Muscle of leg (tissue), 3 donors: ENCODE measurements at regions not wholly inside any gene's neighbourhood (a gene's known extent, or its start where the extent isn't known, plus 50 kb on each side); places are given as distances from the start of the nearest gene placed in this dataset.

Source experiments
- DNase-seq: peaks from one replicate; pipeline ENCODE4 v3.0.0; 2013
- H3K27ac ChIP-seq: one replicate; pipeline ENCODE4 v1.5.1; 2013; ENCODE audit warnings: mild to moderate bottlenecking, low read length, control low read depth
- H3K27me3 ChIP-seq: one replicate; pipeline ENCODE4 v1.6.1; 2013; ENCODE audit warnings: low read length; ENCODE audit not compliant: control insufficient read depth, insufficient read depth
- H3K36me3 ChIP-seq: one replicate; pipeline ENCODE4 v1.6.1; 2013; ENCODE audit warnings: low read length; ENCODE audit not compliant: control insufficient read depth, insufficient read depth
- H3K4me1 ChIP-seq: one replicate; pipeline ENCODE4 v1.6.1; 2013; ENCODE audit warnings: low read length; ENCODE audit not compliant: control insufficient read depth, insufficient read depth
- H3K4me3 ChIP-seq: one replicate; pipeline ENCODE4 v1.5.1; 2013; ENCODE audit warnings: low read length, control low read depth
- H3K9me3 ChIP-seq: replicated peaks from 2 replicates; pipeline ENCODE4 v1.6.1; 2013; ENCODE audit warnings: low read depth, low read length; ENCODE audit not compliant: control insufficient read depth
- WGBS: methylation state at CpG from one replicate; pipeline ENCODE4 v1.1.5; 2013; ENCODE audit warnings: missing lambda C conversion rate; ENCODE audit not compliant: insufficient coverage; 5-methylcytosine and 5-hydroxymethylcytosine counted together

GRCh38 chr9:119802133-119802532 lies 432.9 kb upstream of the BRINP1 start:
- Histone ChIP-seq H3K27ac (no peak overlapping the region), H3K4me3 (no peak overlapping the region)

DNA sequence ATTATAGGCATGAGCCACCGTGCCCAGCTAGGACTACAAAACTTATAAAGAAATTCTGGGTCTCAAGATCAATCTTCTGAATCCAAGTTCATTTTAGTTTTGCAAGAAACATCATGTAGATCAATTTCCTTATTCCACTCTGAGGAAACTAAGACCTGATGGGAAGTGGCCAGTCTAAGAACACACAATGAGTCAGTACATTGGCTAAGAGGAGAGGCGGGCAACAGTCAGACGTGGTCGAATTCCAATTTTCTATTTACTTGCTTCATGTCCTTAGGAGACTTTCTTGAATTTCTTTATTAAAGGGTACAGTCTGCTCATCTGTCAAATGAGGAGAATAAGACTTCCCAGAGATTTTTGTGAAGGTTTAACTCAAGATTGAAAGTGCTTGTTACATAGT lies 432.1 kb upstream of the BRINP1 start:
- no peaks in the 10 kb centered on the region for H3K36me3 ChIP-seq
- DNase-seq: no peak
- H3K27ac ChIP-seq: no peak overlapping the region
- no peak overlapping the region for H3K4me3 ChIP-seq
- no CpG with 5 or more reads among the region's 4 CpGs for WGBS
- H3K27me3 ChIP-seq: no peaks in the 10 kb centered on the region
- H3K4me1 ChIP-seq: no peaks in the 10 kb centered on the region
- H3K9me3 ChIP-seq: no peaks in the 10 kb centered on the region

More at GRCh38 chr9:119802133-119802532, 432.9 kb upstream of the BRINP1 start:
- WGBS: 6% methylated on average over 2 of the region's 3 CpGs
- DNase-seq: no peak
- no peaks in the 10 kb centered on the region for H3K27me3 ChIP-seq
- no peaks in the 10 kb centered on the region for H3K4me1 ChIP-seq
- no peaks in the 10 kb centered on the region for H3K36me3 ChIP-seq
- H3K9me3 ChIP-seq: no peaks in the 10 kb centered on the region

DNA sequence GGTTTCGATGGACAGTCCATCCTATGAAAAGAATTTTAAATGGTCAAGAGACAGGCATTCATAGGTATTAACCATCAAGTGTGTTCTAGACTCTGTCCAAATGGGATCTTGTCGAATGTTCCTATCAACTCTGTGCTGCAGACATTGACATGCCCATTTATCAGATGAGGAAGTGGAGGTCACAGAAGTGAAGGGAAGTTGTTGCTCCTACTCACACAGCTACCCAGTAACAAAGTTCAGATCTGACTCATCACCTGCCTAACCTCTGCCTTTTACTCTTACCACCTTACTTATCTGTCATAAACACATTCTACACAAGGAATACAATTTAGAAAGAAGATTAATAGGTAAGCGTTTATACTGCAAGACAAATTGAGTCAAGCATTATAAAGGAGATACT lies 426.2 kb upstream of the BRINP1 start:
- WGBS: 82% methylated on average over 1 of the region's 3 CpGs
- no peak for DNase-seq
- no peak overlapping the region for H3K4me3 ChIP-seq
- no peaks in the 10 kb centered on the region for H3K36me3 ChIP-seq
- H3K9me3 ChIP-seq: no peaks in the 10 kb centered on the region
- no peaks in the 10 kb centered on the region for H3K27me3 ChIP-seq
- H3K27ac ChIP-seq: no peak overlapping the region
- no peaks in the 10 kb centered on the region for H3K4me1 ChIP-seq

DNA sequence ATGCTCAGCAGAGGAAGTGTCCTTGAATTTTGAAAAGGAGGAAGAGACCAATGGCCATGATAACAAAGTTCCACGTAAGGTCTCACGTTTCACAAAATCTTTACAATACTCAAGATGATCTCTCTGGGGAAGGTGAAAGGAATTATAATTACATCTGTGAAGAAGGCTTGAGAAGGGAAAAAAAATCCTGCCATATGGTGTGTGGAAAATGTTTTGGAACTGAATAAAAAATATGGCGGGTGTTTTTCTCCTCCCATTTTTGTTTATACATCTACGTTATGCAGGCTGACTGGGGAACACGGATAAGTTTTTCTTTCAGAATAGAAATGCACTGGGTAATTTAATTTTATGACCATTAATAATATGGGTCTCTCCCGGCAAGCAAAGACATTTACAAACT lies 425.6 kb upstream of the BRINP1 start:
- WGBS: no CpG with 5 or more reads among the region's 6 CpGs
- Histone ChIP-seq H3K27ac (no peak overlapping the region), H3K36me3 (no peaks in the 10 kb centered on the region), H3K4me3 (no peak overlapping the region), H3K4me1 (no peaks in the 10 kb centered on the region), H3K9me3 (no peaks in the 10 kb centered on the region), H3K27me3 (no peaks in the 10 kb centered on the region)
- no peak for DNase-seq

- Histone ChIP-seq H3K4me3 (no peak overlapping the region), H3K4me1 (no peaks in the 10 kb centered on the region), H3K27me3 (no peaks in the 10 kb centered on the region), H3K9me3 (no peaks in the 10 kb centered on the region), H3K36me3 (no peaks in the 10 kb centered on the region), H3K27ac (no peak overlapping the region)
- no peak for DNase-seq
- no CpG with 5 or more reads among the region's 3 CpGs for WGBS
These were observed 424.0 kb upstream of the BRINP1 start for GRCh38 chr9:119793218-119793617.

DNA sequence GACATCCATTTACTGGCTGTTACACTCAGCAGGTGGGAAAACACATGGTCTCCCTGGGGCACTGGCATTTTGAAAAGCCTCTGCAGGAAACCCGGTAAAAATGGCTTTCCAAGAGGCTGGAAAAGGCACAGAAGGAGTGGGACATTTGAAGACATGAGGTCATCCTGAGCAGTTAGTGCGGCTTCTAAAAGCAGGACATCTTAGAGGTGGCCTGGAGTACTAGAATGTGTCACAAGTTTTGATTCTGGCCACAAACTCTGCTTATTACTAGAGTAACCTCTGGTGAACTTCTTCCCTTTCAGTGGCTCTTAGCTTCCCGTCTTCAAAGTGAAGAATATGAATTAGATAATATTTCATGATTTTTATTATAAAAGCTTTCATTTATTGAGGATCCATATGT lies 423.0 kb upstream of the BRINP1 start:
- H3K27ac ChIP-seq: no peak overlapping the region
- no peaks in the 10 kb centered on the region for H3K4me1 ChIP-seq
- no peaks in the 10 kb centered on the region for H3K36me3 ChIP-seq
- no peaks in the 10 kb centered on the region for H3K27me3 ChIP-seq
- 44% methylated on average over 2 of the region's 3 CpGs for WGBS
- no peaks in the 10 kb centered on the region for H3K9me3 ChIP-seq
- no peak for DNase-seq
- no peak overlapping the region for H3K4me3 ChIP-seq

DNA sequence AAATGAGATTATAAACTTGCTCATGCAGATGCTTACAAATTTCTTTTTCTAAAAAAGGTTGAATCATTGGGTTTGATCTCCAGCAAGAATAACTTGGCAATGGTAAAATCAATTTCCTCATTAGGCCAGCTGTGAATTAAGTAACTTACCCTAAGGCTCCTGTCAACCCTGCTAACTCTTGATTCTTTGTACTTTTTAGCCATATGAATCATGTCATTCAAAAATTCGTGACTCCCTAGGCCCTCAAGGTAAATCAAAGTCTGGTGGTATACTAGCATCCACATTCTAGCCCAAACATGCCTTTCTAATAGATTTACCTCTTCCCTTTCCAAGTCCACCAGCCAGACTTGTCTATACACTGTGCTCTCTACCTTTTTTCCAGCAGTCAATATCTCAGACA lies 420.8 kb upstream of the BRINP1 start:
- Histone ChIP-seq H3K4me3 (no peak overlapping the region), H3K9me3 (no peaks in the 10 kb centered on the region), H3K27ac (no peak overlapping the region), H3K36me3 (no peaks in the 10 kb centered on the region), H3K27me3 (no peaks in the 10 kb centered on the region), H3K4me1 (no peaks in the 10 kb centered on the region)
- DNase-seq: no peak
- 56% methylated on average over 1 of the region's 1 CpG for WGBS

- Histone ChIP-seq H3K27me3 (no peaks in the 10 kb centered on the region), H3K9me3 (no peaks in the 10 kb centered on the region), H3K4me3 (no peak overlapping the region), H3K4me1 (no peaks in the 10 kb centered on the region), H3K27ac (no peak overlapping the region), H3K36me3 (no peaks in the 10 kb centered on the region)
- DNase-seq: no peak
- WGBS: no CpG with 5 or more reads among the region's 2 CpGs
These were observed 419.7 kb upstream of the BRINP1 start for GRCh38 chr9:119788921-119789320.

- Histone ChIP-seq H3K27me3 (no peaks in the 10 kb centered on the region), H3K4me1 (no peaks in the 10 kb centered on the region), H3K27ac (no peak overlapping the region), H3K36me3 (no peaks in the 10 kb centered on the region), H3K9me3 (no peaks in the 10 kb centered on the region), H3K4me3 (no peak overlapping the region)
- DNase-seq: peak; percentile 62
These were observed 412.7 kb upstream of the BRINP1 start for GRCh38 chr9:119781886-119782285.

GRCh38 chr9:119775410-119775809 lies 406.2 kb upstream of the BRINP1 start:
- no peaks in the 10 kb centered on the region for H3K9me3 ChIP-seq
- H3K27ac ChIP-seq: no peak overlapping the region
- H3K27me3 ChIP-seq: no peaks in the 10 kb centered on the region
- H3K36me3 ChIP-seq: no peaks in the 10 kb centered on the region
- no peak overlapping the region for H3K4me3 ChIP-seq
- H3K4me1 ChIP-seq: no peaks in the 10 kb centered on the region
- no peak for DNase-seq
- 29% methylated on average over 1 of the region's 3 CpGs for WGBS

- no peaks in the 10 kb centered on the region for H3K27me3 ChIP-seq
- H3K4me3 ChIP-seq: no peak overlapping the region
- no peaks in the 10 kb centered on the region for H3K4me1 ChIP-seq
- H3K36me3 ChIP-seq: no peaks in the 10 kb centered on the region
- H3K9me3 ChIP-seq: no peaks in the 10 kb centered on the region
- WGBS: no CpG with 5 or more reads among the region's 2 CpGs
- no peak for DNase-seq
- no peak overlapping the region for H3K27ac ChIP-seq
These were observed 404.6 kb upstream of the BRINP1 start for GRCh38 chr9:119773823-119774222.
